H1 (cell line): ENCODE measurements at regions not wholly inside any gene's neighbourhood (a gene's known extent, or its start where the extent isn't known, plus 50 kb on each side); places are given as distances from the start of the nearest gene placed in this dataset.

ENCODE experiments used
- ATF2 ChIP-seq: IDR thresholded peaks from 2 replicates; pipeline ENCODE4 v1.6.1; 2012; ENCODE audit warnings: low read length, inconsistent platforms
- BRCA1 ChIP-seq: IDR thresholded peaks from 2 replicates; pipeline ENCODE4 v1.6.1; 2012; ENCODE audit warnings: low read depth, low read length, improper control_type of control experiment
- MAFK ChIP-seq: IDR thresholded peaks from 2 replicates; pipeline ENCODE4 v1.6.1; 2012; ENCODE audit warnings: low read depth, mild to moderate bottlenecking, improper control_type of control experiment, low read length
- NRF1 ChIP-seq: IDR thresholded peaks from 2 replicates; pipeline ENCODE4 v1.6.1; 2011; ENCODE audit warnings: mild to moderate bottlenecking, low read depth, low read length, improper control_type of control experiment
- SUZ12 ChIP-seq: fragments of 200-600 bp; sonication (generic); IDR thresholded peaks from 2 replicates; pipeline ENCODE4 v1.6.1; 2012; ENCODE audit warnings: mild to moderate bottlenecking, inconsistent platforms, low read length, moderate library complexity, mixed read lengths

- TF ChIP-seq ATF2 (no peak), MAFK (no peak), NRF1 (no peak), SUZ12 (no peak), BRCA1 (no peak)
Observed at GRCh38 chr1:87553511-87553910, 224.8 kb downstream of the LMO4 start (continued).
